AG04450 (cell line): ENCODE measurements at regions not wholly inside any gene's neighbourhood (a gene's known extent, or its start where the extent isn't known, plus 50 kb on each side); places are given as distances from the start of the nearest gene placed in this dataset.

Experiments used
- CTCF ChIA-PET: fragments of 300-600, 350-600 bp; formaldehyde crosslinking; extraction: SDS; loops from one replicate; lab custom pipeline; 2022; ENCODE audit warnings: antibody characterized with exemption, inconsistent platforms; lab: Charles Lee
- POLR2A ChIA-PET: fragments of 350-600 bp; formaldehyde crosslinking; extraction: SDS; loops from one replicate; lab custom pipeline; 2021; ENCODE audit warnings: antibody characterized with exemption, inconsistent platforms; lab: Yijun Ruan, JAX
- DNase-seq: peaks from one replicate; pipeline ENCODE4 v3.0.0-alpha.2; 2011; ENCODE audit warnings: low read depth, low spot score
- H3K27ac ChIP-seq: one replicate; pipeline ENCODE4 v1.5.1; 2012; ENCODE audit warnings: low read depth, low read length, control low read depth
- H3K27me3 ChIP-seq: one replicate; pipeline ENCODE4 v1.6.0; 2012; ENCODE audit warnings: low read length; ENCODE audit not compliant: control insufficient read depth, insufficient read depth
- H3K4me3 ChIP-seq: 2 replicates; pipeline ENCODE4 v1.5.1; 2011; ENCODE audit warnings: mild to moderate bottlenecking, low read depth, low read length, control low read depth
- H3K9me3 ChIP-seq: 2 replicates; pipeline ENCODE4 v1.5.1; 2012; ENCODE audit warnings: low read length; ENCODE audit not compliant: control insufficient read depth, insufficient read depth
- CTCF ChIP-seq: IDR thresholded peaks from 2 replicates; pipeline ENCODE4 v1.5.1; 2011; ENCODE audit warnings: low read depth, low read length, control low read depth, inconsistent platforms

DNA sequence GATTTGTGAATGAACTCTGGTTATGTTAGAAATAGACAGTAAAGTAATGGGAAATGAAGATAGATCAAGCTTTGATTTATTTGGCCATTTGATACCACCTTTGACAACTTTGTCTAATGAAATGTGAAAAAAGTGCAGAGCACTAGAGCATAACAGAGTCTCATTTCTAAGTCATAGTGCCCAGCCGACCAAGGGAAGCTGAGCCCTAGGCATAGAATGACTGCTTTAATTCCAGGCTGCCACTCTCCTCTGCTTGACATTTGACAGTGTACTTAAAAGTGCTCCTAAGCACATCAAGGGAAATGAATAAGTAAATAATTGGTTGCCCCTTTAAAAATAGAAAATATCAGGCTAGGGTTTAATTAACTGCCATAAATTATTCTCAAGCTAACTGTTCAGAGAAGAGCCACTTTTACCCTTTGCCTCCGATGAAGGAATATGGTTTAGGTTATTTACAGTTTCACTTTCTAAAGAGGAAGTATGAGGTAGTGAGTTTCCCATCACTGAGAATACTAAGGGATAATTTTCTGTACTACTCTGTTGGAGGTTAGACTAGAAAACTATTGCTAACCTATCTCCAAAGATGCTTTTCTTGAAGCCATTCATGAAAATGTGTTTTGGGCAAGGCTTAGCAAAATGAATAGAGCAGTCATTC is 591.6 kb downstream of the REEP3 start:
- ChIA-PET CTCF (interaction anchor here (0.7 kb wide), 1 partner anchor 13 kb away, joined by 3 read pairs; no protein-coding TSS in a partner anchor), POLR2A (no interaction called here)
- no peak overlapping the region for H3K27ac ChIP-seq
- no peaks in the 10 kb centered on the region for H3K9me3 ChIP-seq
- no peak for TF ChIP-seq CTCF
- no peak overlapping the region for H3K4me3 ChIP-seq
- DNase-seq: no peak
- H3K27me3 ChIP-seq: no peaks in the 10 kb centered on the region

DNA sequence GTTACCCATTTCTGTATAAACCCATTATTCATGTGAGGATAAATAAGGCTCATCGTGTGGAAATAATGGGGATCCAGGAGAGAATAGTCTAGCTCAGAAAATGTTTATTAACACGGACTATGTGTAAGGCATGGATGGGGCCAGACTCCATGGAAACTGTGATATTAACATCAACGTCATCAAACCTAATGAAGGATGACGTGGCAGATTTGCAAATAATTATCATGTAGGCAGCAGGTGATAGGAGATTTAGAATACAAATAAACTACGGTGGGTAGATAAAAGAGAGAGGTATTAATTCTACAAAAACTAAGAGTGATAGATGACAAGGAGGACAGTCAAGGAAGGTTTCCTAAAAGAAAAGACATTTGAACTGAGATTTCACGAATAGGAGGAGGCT is 592.2 kb downstream of the REEP3 start:
- no peak for DNase-seq
- ChIA-PET CTCF (interaction anchor here (0.7 kb wide), 1 partner anchor 13 kb away, joined by 3 read pairs; no protein-coding TSS in a partner anchor), POLR2A (no interaction called here)
- Histone ChIP-seq H3K27ac (no peak overlapping the region), H3K27me3 (no peaks in the 10 kb centered on the region), H3K9me3 (no peaks in the 10 kb centered on the region), H3K4me3 (no peak overlapping the region)
- TF ChIP-seq CTCF: no peak

- CTCF ChIA-PET: no interaction called here
- Histone ChIP-seq H3K9me3 (no peaks in the 10 kb centered on the region), H3K27me3 (no peaks in the 10 kb centered on the region), H3K27ac (no peak overlapping the region), H3K4me3 (no peak overlapping the region)
- POLR2A ChIA-PET: no interaction called here
- no peak for DNase-seq
- TF ChIP-seq CTCF: no peak
Observed at GRCh38 chr10:64113792-64114191, 592.6 kb downstream of the REEP3 start.

GRCh38 chr10:64115471-64115870 is 594.3 kb downstream of the REEP3 start:
- CTCF ChIA-PET: interaction anchor here (1.6 kb wide), 1 partner anchor 12 kb away, joined by 4 read pairs; no protein-coding TSS in a partner anchor
- H3K27me3 ChIP-seq: no peaks in the 10 kb centered on the region

More at GRCh38 chr10:64115471-64115870, 594.3 kb downstream of the REEP3 start:
- Histone ChIP-seq H3K27ac (no peak overlapping the region), H3K4me3 (no peak overlapping the region), H3K9me3 (no peaks in the 10 kb centered on the region)
- POLR2A ChIA-PET: no interaction called here
- no peak for DNase-seq
- no peak for TF ChIP-seq CTCF
